ENCODE measurements at regions not wholly inside any gene's neighbourhood (a gene's known extent, or its start where the extent isn't known, plus 50 kb on each side); places are given as distances from the start of the nearest gene placed in this dataset.

- H3K4me3 ChIP-seq (ENCODE audit: low read depth, low read length): no peak overlapping the region
- no peak for DNase-seq (ENCODE audit: low read depth)
- no peak for TF ChIP-seq CTCF (IDR thresholded peaks at IDR 0.05; ENCODE audit: insufficient read depth, low read depth, low read length, missing control alignments)
These were observed 141.2 kb downstream of the LRRC3B start for GRCh38 chr3:26763723-26764122.

- H3K4me3 ChIP-seq (ENCODE audit: low read depth, low read length): no peak overlapping the region
- no peak for DNase-seq (ENCODE audit: low read depth)
- TF ChIP-seq CTCF (IDR thresholded peaks at IDR 0.05; ENCODE audit: insufficient read depth, low read depth, low read length, missing control alignments): no peak
These were observed 143.5 kb downstream of the LRRC3B start for GRCh38 chr3:26766031-26766430.

- no peak for TF ChIP-seq CTCF (IDR thresholded peaks at IDR 0.05; ENCODE audit: insufficient read depth, low read depth, low read length, missing control alignments)
- no peak for DNase-seq (ENCODE audit: low read depth)
- no peak overlapping the region for H3K4me3 ChIP-seq (ENCODE audit: low read depth, low read length)
These were observed 145.6 kb downstream of the LRRC3B start for GRCh38 chr3:26768068-26768651.

DNA sequence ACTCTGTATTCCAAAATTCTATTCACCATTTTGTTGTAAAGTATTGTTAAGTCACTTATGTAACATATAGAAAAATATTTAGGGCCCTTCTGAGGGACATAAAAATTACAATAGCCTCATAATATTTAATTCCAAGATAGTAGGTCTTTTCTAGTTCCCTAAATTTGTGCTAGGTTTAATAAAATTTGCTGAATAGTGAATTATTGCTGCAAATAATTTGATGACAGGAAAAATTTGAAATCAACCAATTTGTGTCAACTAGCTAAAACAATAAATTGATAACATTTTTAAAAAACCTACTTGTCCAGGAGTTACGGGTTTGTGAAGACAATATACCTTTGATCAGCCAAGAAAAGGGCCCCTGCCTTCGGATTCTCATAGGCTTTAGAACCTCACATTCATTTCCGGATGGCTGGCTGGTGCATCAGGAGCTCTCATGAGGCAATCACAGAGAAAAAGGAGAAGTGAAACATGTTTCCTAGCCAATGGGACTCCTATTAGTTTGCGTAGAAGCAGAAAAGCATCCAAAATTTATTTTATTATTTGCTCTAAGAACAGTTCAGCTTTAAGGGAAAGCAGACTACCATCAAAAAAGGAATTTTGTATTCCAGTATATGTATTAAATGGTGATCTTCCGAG lies 177.2 kb downstream of the LRRC3B start:
- TF ChIP-seq CTCF (IDR thresholded peaks at IDR 0.05; ENCODE audit: insufficient read depth, low read depth, low read length, missing control alignments): no peak
- DNase-seq (ENCODE audit: low read depth): no peak
- H3K4me3 ChIP-seq (ENCODE audit: low read depth, low read length): no peak overlapping the region

GRCh38 chr3:26807272-26807671 lies 184.7 kb downstream of the LRRC3B start:
- TF ChIP-seq CTCF (IDR thresholded peaks at IDR 0.05; ENCODE audit: insufficient read depth, low read depth, low read length, missing control alignments): no peak
- no peak overlapping the region for H3K4me3 ChIP-seq (ENCODE audit: low read depth, low read length)
- no peak for DNase-seq (ENCODE audit: low read depth)

DNA sequence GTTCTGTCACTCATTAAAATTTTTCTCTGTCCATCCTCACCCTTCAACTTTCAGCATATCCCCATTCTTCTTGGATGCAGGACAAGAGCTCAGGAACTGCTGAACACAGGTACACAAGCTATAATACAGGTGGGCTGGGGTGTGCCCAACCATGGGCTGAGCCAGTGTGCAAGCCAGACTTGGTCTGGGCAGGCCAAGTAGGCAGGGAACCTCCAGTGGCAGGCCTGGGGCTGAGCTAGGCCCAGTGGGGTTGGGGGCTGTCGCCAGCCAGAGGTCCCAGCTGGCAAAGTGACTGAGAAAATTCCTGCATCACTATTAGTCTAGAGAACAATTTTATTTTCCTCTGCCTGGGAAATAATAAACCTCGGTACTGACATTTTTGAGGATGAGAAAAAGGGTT lies 202.9 kb downstream of the LRRC3B start:
- no peak for DNase-seq (ENCODE audit: low read depth)
- no peak for TF ChIP-seq CTCF (IDR thresholded peaks at IDR 0.05; ENCODE audit: insufficient read depth, low read depth, low read length, missing control alignments)
- H3K4me3 ChIP-seq (ENCODE audit: low read depth, low read length): no peak overlapping the region

- no peak overlapping the region for H3K4me3 ChIP-seq (ENCODE audit: low read depth, low read length)
- no peak for DNase-seq (ENCODE audit: low read depth)
- TF ChIP-seq CTCF (IDR thresholded peaks at IDR 0.05; ENCODE audit: insufficient read depth, low read depth, low read length, missing control alignments): no peak
These were observed 204.6 kb downstream of the LRRC3B start for GRCh38 chr3:26827169-26827568.
